ENCODE measurements at regions not wholly inside any gene's neighbourhood (a gene's known extent, or its start where the extent isn't known, plus 50 kb on each side); places are given as distances from the start of the nearest gene placed in this dataset.

DNA sequence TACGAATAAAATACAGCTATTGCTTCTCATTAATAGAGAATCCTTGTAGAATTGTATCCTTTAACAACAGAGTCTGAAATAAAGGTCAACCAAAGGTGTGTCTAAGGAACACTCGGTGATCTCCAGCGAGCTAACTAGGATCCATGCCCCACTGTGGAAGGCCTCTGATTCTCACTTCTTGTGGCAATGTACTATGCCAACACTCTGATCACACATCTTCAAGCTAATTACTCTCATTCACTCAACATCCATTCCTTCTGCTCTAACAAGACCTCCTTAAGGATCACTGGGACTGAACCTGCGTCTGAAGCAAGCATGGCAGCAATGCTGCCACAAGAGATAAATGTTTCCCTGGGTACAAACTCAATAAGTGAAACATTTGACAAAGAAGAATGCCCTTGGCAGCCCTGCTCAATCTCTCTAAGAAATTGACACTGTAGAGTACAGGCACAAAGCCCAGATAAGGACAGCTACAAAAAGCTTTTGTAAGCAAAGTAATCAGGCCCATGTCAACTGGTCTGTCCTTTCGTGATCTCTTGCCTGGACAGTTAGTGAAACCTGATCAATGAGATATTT is 74.6 kb upstream of the PARD3B start:
- DNase-seq (ENCODE audit: low read depth in 1 of 2, low spot score in 1 of 2) = no peak

DNA sequence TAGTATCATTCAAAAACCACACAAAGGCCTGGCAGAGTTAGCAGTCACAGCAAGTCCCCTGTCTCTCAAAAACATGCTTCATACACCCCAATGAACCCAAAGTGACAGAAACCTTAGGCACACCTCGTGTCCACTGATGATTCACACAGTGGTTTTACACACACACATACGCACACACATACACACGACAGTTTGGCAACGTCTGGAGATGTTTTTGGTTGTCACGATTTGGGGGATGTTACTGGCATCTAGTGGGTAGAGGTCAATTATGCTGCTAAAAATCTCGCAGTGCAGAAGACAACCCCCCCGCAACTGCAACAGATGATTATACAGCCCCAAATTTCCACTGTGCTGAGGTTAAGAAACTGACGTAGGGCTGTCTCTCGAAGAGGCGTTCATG is 72.9 kb upstream of the PARD3B start:
- DNase-seq (ENCODE audit: low read depth in 1 of 2, low spot score in 1 of 2) = no peak

- DNase-seq (ENCODE audit: low read depth in 1 of 2, low spot score in 1 of 2) = no peak
Observed at GRCh38 chr2:204473224-204473623, 72.1 kb upstream of the PARD3B start.

DNA sequence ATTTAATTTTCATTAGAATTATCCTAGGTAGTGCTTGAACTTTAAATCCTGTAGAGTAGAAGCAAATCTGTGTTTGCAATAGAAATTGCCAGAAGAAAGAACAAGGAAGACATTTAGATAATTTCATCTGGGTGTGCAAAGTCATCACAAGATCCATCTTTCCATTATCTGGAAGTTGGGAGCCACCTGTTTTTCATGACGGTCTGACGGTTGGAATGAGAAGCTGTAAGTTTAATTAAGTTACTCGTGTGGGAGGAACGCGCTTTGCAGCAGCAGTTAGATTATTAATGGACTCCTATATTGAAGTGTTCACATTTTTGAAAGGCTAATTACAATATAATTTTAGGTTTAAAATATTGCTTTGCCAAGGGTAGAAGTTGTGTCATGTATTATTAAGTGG is 69.9 kb upstream of the PARD3B start:
- no peak for DNase-seq (ENCODE audit: low read depth in 1 of 2, low spot score in 1 of 2)

DNA sequence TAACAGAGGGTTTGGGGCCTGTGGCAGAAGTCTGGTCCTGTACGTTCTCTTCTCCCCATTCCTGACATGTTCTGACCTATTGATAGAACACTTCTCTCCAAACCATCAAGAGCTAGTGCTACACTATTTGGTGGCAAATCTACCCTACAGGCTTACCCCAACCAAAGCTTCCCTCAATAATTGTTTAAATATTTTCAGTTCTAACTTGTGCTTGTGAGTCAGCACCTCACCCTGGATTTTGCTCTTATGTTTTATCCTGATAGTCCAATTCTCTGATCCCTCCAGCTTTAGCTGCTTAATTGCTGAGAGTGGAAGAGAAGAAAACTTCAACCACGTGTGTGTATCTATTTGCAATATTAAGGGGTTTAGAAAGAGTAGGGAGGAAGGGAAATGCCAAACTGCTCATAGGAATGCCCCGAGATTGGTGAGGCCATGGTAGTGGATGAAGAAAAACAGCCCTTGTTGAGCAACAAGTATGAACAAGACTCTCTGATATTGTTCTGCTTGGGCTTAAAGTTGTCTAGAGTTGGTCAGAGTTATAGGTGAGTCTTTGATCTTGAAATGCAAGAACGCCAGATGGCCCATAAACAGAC is 67.8 kb upstream of the PARD3B start:
- no peak for DNase-seq (ENCODE audit: low read depth in 1 of 2, low spot score in 1 of 2)

DNA sequence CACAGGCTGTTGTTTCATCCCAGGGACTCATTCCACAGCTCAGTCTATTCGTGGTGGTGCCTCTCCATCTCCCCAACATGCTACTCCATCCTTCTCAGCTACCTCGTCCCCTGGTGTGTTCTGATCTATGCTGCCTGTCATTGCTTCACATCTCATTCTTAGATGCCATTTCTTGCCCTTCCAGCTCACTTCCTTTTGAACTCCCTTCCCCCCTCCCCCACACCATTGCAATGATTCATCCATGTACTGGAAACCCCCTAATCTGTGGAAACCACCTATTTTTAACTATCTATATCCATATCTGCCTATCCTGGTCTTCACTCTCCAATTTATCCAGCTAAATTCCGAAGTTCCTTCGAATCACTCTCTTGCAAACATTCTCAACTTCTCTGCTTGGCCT is 65.7 kb upstream of the PARD3B start:
- DNase-seq (ENCODE audit: low read depth in 1 of 2, low spot score in 1 of 2) = no peak

GRCh38 chr2:204480676-204481075 is 64.6 kb upstream of the PARD3B start:
- no peak for DNase-seq (ENCODE audit: low read depth in 1 of 2, low spot score in 1 of 2)

DNA sequence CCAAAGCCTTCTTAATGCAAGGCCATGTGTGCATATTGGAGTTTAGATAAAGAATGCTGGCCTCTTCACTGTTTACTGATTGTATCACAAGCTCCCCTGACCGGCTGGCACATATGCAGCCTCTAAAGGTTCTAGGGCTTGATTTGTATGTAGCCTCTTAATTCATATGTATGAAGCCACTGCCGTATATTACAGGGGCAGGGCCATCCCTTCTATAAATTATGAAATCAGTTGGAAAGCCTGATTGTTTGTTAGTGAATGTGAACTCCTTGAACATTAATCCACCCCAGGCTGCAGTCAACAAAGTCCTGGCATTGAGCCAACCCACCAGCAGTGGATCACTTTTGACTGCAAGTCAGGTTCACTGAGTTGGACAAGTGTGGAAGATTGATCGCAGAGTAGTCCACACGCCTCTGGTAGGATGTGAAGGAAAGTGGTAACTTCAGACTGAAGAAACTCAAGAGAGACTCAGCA is 61.6 kb upstream of the PARD3B start:
- DNase-seq (ENCODE audit: low read depth in 1 of 2, low spot score in 1 of 2) = no peak

GRCh38 chr2:204486321-204486720 is 59.0 kb upstream of the PARD3B start:
- no peak for DNase-seq (ENCODE audit: low read depth in 1 of 2, low spot score in 1 of 2)

DNA sequence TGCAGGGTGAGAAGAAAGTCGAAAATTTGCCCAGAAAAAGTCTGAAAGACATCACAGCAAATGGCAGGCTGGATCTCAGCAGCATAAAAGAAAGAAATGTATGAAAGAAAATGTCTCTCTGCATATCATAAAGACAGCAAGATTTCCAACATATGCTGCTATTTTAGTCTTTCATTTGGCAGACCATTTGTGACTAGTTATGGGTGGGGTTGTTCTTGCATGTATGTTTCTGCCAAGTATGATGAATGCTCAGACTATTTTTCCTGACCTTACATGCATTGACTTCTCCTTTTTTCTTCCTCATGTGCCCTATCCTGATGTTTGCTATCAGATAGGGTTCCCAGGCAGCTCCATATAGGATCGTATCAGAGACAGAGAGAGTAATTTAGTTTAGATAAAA is 58.5 kb upstream of the PARD3B start:
- no peak for DNase-seq (ENCODE audit: low read depth in 1 of 2, low spot score in 1 of 2)

DNA sequence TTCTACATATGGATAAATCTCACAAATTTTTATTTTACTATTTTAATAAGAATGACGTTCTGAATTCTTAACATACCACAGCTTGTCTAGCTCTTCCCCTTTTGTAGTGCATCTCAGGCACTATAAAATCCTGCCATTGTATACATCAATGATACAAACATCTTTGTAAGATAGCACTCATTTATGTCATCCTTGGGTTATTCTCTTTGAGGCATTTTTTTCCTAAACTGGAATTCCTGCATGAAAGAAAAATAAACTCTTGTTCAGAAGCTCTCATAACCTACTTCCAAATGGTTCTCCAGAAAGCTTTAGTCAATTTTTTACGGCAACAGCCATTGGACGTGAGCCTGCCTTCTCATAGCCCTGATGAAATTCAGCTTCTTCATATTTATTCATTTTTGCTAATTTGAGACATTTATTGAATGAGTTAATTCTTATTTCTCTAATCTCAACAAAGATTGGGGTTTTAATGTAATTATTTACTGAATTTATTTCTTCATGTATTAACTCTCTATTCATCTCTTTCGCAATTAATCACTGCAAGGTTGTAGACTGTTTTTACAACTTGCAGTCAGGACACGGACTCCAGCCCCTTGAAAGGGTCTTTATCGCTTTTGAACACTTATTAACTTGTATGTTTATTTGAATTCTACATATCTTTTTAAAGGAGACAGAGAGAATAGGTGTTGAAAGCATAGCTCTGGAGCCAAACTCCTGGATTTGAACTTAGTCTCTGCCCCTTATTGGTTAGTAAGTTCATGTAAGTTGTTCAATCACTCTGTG is 57.6 kb upstream of the PARD3B start:
- DNase-seq (ENCODE audit: low read depth in 1 of 2, low spot score in 1 of 2) = no peak

DNA sequence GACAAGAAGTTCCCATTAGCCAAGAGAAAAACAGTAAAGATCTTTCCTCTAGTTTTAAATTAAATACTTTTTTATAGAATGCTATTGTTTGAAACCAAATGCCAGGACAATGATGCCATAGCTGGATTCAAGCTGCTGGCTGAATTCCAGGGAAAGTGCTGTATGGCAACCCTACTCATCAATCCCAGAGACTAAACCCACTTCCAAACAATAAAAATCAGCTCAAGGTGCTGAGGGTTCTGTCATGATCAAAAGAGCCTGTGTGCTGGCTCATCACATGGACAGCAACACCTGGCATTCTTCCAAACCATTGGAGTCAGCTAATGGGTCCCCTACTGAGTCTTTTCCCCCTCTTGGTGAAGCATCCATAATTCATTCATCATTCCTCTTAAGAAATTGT is 53.7 kb upstream of the PARD3B start:
- DNase-seq (ENCODE audit: low read depth in 1 of 2, low spot score in 1 of 2) = no peak

DNA sequence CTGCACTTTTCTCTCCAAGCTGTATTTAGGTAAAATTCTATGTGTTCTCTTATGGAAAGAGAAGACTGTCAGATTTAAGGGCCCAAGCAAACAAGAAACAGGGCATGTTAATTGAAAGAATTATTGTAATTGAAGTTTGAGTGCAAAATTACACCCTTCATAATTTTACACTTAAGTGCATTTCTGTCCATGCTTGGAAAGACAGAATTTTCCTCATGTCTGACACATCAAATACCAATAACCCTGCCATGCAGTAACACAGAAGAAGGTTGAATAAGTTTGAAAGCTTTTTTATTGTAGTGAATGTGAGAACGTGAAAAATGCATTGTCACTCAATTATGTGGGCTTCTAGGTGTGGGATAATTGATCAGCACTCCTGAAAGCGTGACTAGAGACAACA is 52.9 kb upstream of the PARD3B start:
- no peak for DNase-seq (ENCODE audit: low read depth in 1 of 2, low spot score in 1 of 2)

DNA sequence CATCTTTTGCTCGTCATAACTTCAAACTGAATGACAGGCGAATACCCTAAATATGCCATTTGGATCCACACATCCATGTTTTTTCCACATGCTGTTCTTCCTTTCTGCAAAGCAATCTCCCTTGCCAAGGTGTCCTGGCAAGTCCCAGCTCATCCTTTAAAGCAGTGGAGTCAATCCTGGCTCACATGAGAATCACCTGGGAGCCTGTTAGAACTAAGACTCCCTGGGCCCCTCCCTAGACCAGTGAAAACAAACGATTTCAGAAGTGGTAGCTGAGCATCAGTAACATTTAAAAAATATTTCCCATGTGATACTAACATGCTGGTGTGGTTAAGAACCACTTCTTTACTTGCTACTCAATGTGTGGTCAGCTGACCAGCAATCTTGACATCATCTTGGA is 50.6 kb upstream of the PARD3B start:
- DNase-seq (ENCODE audit: low read depth in 1 of 2, low spot score in 1 of 2) = no peak

DNA sequence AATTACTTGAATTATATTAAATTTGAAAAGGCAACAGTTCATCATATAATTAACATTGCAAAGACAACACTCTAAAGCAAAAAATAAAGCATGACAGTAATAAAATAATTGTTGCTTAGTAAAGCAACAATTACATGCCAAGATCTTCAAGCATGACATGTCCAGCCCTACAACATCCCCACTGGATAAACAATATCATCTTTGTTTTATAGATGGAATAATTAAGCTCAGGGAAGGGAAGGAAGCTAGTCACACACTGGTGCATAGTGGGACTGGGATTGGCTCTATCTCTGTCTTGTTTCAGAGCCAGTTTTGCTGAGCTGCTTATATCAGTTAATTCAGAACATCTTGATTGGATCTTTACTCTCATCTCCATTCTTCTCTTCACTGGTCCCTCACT is 49.9 kb upstream of the PARD3B start:
- DNase-seq (ENCODE audit: low read depth in 1 of 2, low spot score in 1 of 2) = no peak

Data from stimulated activated CD4-positive, alpha-beta T cell treated with anti-CD3 and anti-CD28 coated beads, Interleukin-15, amount 100 ng/mL, for 1 hour (primary cell).